Neural progenitor cell (in vitro differentiated cells): ENCODE measurements at regions not wholly inside any gene's neighbourhood (a gene's known extent, or its start where the extent isn't known, plus 50 kb on each side); places are given as distances from the start of the nearest gene placed in this dataset.

Experiments used
- EZH2 ChIP-seq: fragments of 200-600 bp; sonication (generic); IDR thresholded peaks from 2 replicates; pipeline ENCODE4 v1.6.1; 2017; ENCODE audit warnings: antibody characterized with exemption, mild to moderate bottlenecking, moderate library complexity
- EZH2phosphoT487 ChIP-seq: fragments of 200-600 bp; sonication (generic); IDR thresholded peaks from 2 replicates; pipeline ENCODE4 v1.6.1; 2017; ENCODE audit warnings: antibody characterized with exemption
- TF ChIP-seq, protein P1 (sequence below): fragments of 200-600 bp; sonication (generic); IDR thresholded peaks from 2 replicates; pipeline ENCODE4 v1.5.1; 2017; ENCODE audit warnings: antibody characterized with exemption, mild to moderate bottlenecking

- TF ChIP-seq EZH2 (no peak), EZH2phosphoT487 (no peak)
- TF ChIP-seq, protein P1, sequence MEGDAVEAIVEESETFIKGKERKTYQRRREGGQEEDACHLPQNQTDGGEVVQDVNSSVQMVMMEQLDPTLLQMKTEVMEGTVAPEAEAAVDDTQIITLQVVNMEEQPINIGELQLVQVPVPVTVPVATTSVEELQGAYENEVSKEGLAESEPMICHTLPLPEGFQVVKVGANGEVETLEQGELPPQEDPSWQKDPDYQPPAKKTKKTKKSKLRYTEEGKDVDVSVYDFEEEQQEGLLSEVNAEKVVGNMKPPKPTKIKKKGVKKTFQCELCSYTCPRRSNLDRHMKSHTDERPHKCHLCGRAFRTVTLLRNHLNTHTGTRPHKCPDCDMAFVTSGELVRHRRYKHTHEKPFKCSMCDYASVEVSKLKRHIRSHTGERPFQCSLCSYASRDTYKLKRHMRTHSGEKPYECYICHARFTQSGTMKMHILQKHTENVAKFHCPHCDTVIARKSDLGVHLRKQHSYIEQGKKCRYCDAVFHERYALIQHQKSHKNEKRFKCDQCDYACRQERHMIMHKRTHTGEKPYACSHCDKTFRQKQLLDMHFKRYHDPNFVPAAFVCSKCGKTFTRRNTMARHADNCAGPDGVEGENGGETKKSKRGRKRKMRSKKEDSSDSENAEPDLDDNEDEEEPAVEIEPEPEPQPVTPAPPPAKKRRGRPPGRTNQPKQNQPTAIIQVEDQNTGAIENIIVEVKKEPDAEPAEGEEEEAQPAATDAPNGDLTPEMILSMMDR = no peak
These were observed 172.3 kb downstream of the AASDHPPT start for GRCh38 chr11:106249617-106250239.
